ENCODE measurements at regions not wholly inside any gene's neighbourhood (a gene's known extent, or its start where the extent isn't known, plus 50 kb on each side); places are given as distances from the start of the nearest gene placed in this dataset.

GRCh38 chr14:65193916-65194590 lies 91.7 kb upstream of the MAX start:
- TF ChIP-seq, protein P1, sequence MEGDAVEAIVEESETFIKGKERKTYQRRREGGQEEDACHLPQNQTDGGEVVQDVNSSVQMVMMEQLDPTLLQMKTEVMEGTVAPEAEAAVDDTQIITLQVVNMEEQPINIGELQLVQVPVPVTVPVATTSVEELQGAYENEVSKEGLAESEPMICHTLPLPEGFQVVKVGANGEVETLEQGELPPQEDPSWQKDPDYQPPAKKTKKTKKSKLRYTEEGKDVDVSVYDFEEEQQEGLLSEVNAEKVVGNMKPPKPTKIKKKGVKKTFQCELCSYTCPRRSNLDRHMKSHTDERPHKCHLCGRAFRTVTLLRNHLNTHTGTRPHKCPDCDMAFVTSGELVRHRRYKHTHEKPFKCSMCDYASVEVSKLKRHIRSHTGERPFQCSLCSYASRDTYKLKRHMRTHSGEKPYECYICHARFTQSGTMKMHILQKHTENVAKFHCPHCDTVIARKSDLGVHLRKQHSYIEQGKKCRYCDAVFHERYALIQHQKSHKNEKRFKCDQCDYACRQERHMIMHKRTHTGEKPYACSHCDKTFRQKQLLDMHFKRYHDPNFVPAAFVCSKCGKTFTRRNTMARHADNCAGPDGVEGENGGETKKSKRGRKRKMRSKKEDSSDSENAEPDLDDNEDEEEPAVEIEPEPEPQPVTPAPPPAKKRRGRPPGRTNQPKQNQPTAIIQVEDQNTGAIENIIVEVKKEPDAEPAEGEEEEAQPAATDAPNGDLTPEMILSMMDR (IDR thresholded peaks at IDR 0.05; ENCODE audit: low read depth, low read length) = no peak
- no peak for DNase-seq (ENCODE audit: low read depth in 2 of 2)
- no peak overlapping the region for H3K4me3 ChIP-seq (replicated peaks in 1 of 2; ENCODE audit: low read depth in 2 of 2, low read length in 2 of 2)

- TF ChIP-seq, protein P1 (IDR thresholded peaks at IDR 0.05; ENCODE audit: low read depth, low read length) = no peak
- no peak overlapping the region for H3K4me3 ChIP-seq (replicated peaks in 1 of 2; ENCODE audit: low read depth in 2 of 2, low read length in 2 of 2)
- DNase-seq (ENCODE audit: low read depth in 2 of 2) = no peak
These were observed 92.9 kb upstream of the MAX start for GRCh38 chr14:65195042-65195719.

DNA sequence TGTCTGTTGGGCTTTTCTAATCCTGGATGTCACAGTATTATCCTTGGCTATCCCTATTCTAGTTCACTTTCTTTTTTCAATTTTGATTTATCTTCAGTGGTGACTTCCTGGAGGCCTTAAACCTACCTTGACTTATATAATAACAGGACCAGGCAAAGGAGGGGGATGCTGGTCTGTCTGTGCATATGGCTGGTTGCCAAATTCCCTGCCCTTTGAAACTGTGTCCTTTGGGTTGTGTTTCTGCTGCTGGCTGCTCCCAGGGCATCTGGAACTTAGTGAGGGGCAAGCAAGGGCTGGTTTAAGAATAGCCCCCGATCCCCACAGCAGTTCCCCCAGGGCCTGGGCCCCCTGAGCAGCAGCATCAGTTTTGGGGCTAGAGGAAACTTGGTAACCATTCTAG lies 96.0 kb upstream of the MAX start:
- no peak overlapping the region for H3K4me3 ChIP-seq (replicated peaks in 1 of 2; ENCODE audit: low read depth in 2 of 2, low read length in 2 of 2)
- TF ChIP-seq, protein P1 (IDR thresholded peaks at IDR 0.05; ENCODE audit: low read depth, low read length) = no peak
- no peak for DNase-seq (ENCODE audit: low read depth in 2 of 2)

GRCh38 chr14:65200454-65200853 lies 98.1 kb upstream of the MAX start:
- peak in 1 of 2 donors; percentile 14 for DNase-seq (ENCODE audit: low read depth in 2 of 2)
- TF ChIP-seq, protein P1 (IDR thresholded peaks at IDR 0.05; ENCODE audit: low read depth, low read length) = no peak
- H3K4me3 ChIP-seq (replicated peaks in 1 of 2; ENCODE audit: low read depth in 2 of 2, low read length in 2 of 2) = no peak overlapping the region

GRCh38 chr14:65203574-65203973 lies 101.3 kb upstream of the MAX start:
- DNase-seq (ENCODE audit: low read depth in 2 of 2) = no peak
- no peak overlapping the region for H3K4me3 ChIP-seq (replicated peaks in 1 of 2; ENCODE audit: low read depth in 2 of 2, low read length in 2 of 2)
- TF ChIP-seq, protein P1 (IDR thresholded peaks at IDR 0.05; ENCODE audit: low read depth, low read length) = no peak

GRCh38 chr14:65204056-65204455 lies 101.7 kb upstream of the MAX start:
- no peak for DNase-seq (ENCODE audit: low read depth in 2 of 2)
- TF ChIP-seq, protein P1 (IDR thresholded peaks at IDR 0.05; ENCODE audit: low read depth, low read length) = no peak
- no peak overlapping the region for H3K4me3 ChIP-seq (replicated peaks in 1 of 2; ENCODE audit: low read depth in 2 of 2, low read length in 2 of 2)

All from cardiac fibroblast (primary cell).